Caco-2 (cell line): ENCODE measurements at regions not wholly inside any gene's neighbourhood (a gene's known extent, or its start where the extent isn't known, plus 50 kb on each side); places are given as distances from the start of the nearest gene placed in this dataset.

Source experiments
- BruUV-seq: library from RNA; stranded (reverse); fragments of 400-500 nt; replicated peaks from 2 replicates; lab custom pipeline; 2021; lab: Mats Ljungman, UMichigan
- CTCF ChIA-PET: fragments of 300-600 bp; sonication (Branson Sonifier 250); formaldehyde crosslinking; loops from one replicate; lab custom pipeline; 2022; ENCODE audit warnings: antibody characterized with exemption; lab: Charles Lee
- POLR2A ChIA-PET: fragments of 300-600 bp; sonication (Branson Sonifier 250); formaldehyde crosslinking; loops from one replicate; lab custom pipeline; 2022; ENCODE audit warnings: antibody characterized with exemption; lab: Charles Lee
- DNase-seq, 2 experiments: peaks; one replicate each; pipeline versions ENCODE4 v3.0.0 to v3.0.0-alpha.2; 2020 to 2022
- H3K27me3 ChIP-seq: replicated peaks from 2 replicates; pipeline ENCODE4 v1.6.0; 2011; ENCODE audit warnings: low read length; ENCODE audit not compliant: control insufficient read depth, insufficient read depth
- H3K36me3 ChIP-seq: 2 replicates; pipeline ENCODE4 v1.5.1; 2011; ENCODE audit warnings: low read length; ENCODE audit not compliant: control insufficient read depth, insufficient read depth
- H3K4me1 ChIP-seq: fragments of 250-450 bp; sonication (Bioruptor Pico); 2 replicates; pipeline ENCODE4 v1.5.1; 2020; ENCODE audit warnings: mild to moderate bottlenecking
- H3K4me3 ChIP-seq: 2 replicates; pipeline ENCODE4 v1.5.1; 2011; ENCODE audit warnings: low read depth, mild to moderate bottlenecking, control low read depth, low read length
- H3K9me3 ChIP-seq: fragments of 250-450 bp; sonication (Bioruptor Pico); 2 replicates; pipeline ENCODE4 v1.5.1; 2020; ENCODE audit warnings: mild to moderate bottlenecking, moderate library complexity
- H3K27ac Mint-ChIP-seq: one replicate; pipeline ENCODE4 v1.8.0; 2022; ENCODE audit warnings: mixed read lengths; ENCODE audit not compliant: unreplicated experiment
- H3K27me3 Mint-ChIP-seq: one replicate; pipeline ENCODE4 v1.8.0; 2022; ENCODE audit warnings: mixed read lengths; ENCODE audit not compliant: insufficient read depth, unreplicated experiment
- H3K36me3 Mint-ChIP-seq: one replicate; pipeline ENCODE4 v1.8.0; 2022; ENCODE audit warnings: mild to moderate bottlenecking, mixed read lengths; ENCODE audit not compliant: insufficient read depth, unreplicated experiment
- H3K4me1 Mint-ChIP-seq: one replicate; pipeline ENCODE4 v1.8.0; 2022; ENCODE audit warnings: low read depth, mixed read lengths; ENCODE audit not compliant: unreplicated experiment
- H3K4me3 Mint-ChIP-seq: one replicate; pipeline ENCODE4 v1.8.0; 2022; ENCODE audit warnings: mild to moderate bottlenecking, moderate library complexity, mixed read lengths; ENCODE audit not compliant: unreplicated experiment
- H3K9me3 Mint-ChIP-seq: one replicate; pipeline ENCODE4 v1.8.0; 2022; ENCODE audit warnings: mixed read lengths; ENCODE audit not compliant: unreplicated experiment
- intact Hi-C: fragments of 100-400 bp; cut with micrococcal nuclease; formaldehyde crosslinking; loops from one replicate; pipeline ENCODE4 v1.10.0; 2022; ENCODE audit not compliant: unreplicated experiment
- TF ChIP-seq, protein P1 (sequence below), 2 experiments: fragments of 200-600 bp in 1 of 2; IDR thresholded peaks; 1 replicate in 1 of 2; 2 replicates in 1 of 2; pipeline versions ENCODE4 v1.5.1 to v1.8.0; 2011 to 2022; ENCODE audit warnings: antibody characterized with exemption in 1 of 2, control low read depth in 1 of 2, inconsistent platforms in 1 of 2, low read depth in 1 of 2, low read length in 1 of 2, mild to moderate bottlenecking in 1 of 2, moderate library complexity in 1 of 2; ENCODE audit not compliant: insufficient read depth in 1 of 2, severe bottlenecking in 1 of 2, unreplicated experiment in 1 of 2

DNA sequence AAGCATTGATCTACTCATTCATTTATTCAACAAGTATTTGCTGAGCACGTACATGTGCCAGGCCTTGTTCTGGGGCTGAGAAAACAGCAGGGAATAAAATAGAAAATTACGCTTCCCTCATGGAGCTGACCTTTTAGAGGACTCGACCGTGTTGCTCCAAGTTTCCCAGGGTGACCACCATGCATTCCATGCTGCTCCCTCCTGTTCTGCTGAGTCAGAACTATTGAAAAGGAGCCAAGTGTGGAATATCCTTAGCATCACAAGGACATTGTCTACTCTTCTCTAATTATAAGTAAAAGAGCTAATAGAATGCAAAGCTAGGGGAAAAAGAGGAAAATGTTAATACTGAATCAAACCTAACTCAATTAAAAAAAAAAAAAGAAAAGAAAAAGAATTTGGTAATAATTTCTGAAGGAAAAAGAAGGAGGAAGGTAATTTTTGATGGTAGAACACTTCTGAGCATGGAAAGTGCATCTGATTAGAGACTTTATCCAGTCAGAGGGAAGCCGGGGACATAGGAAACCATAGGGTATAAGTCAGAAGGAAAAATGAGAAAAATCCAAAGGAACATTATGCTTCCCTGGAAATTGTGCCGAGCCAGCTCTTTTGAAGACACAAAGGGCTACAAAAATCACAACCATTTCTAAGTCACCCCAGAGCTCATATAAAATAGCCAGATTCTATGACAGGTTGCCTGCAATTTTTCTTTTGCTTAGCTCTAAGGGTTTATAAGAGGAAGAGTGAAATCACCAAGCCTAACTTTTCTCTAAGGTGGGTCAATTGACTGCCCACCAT is 339.4 kb downstream of the RND3 start:
- Mint-ChIP-seq H3K27me3 (no peaks in the 10 kb centered on the region), H3K4me1 (peaks cover 7% of the 10 kb centered on the region), H3K9me3 (peaks cover 42% of the 10 kb centered on the region), H3K36me3 (peaks cover 6% of the 10 kb centered on the region), H3K27ac (no peak overlapping the region), H3K4me3 (no peak overlapping the region)
- Histone ChIP-seq H3K36me3 (no peaks in the 10 kb centered on the region), H3K27me3 (no peaks in the 10 kb centered on the region), H3K4me3 (no peak overlapping the region), H3K4me1 (no peaks in the 10 kb centered on the region), H3K9me3 (peaks cover 25% of the 10 kb centered on the region)
- BruUV-seq: no TSS peak
- TF ChIP-seq, protein P1, sequence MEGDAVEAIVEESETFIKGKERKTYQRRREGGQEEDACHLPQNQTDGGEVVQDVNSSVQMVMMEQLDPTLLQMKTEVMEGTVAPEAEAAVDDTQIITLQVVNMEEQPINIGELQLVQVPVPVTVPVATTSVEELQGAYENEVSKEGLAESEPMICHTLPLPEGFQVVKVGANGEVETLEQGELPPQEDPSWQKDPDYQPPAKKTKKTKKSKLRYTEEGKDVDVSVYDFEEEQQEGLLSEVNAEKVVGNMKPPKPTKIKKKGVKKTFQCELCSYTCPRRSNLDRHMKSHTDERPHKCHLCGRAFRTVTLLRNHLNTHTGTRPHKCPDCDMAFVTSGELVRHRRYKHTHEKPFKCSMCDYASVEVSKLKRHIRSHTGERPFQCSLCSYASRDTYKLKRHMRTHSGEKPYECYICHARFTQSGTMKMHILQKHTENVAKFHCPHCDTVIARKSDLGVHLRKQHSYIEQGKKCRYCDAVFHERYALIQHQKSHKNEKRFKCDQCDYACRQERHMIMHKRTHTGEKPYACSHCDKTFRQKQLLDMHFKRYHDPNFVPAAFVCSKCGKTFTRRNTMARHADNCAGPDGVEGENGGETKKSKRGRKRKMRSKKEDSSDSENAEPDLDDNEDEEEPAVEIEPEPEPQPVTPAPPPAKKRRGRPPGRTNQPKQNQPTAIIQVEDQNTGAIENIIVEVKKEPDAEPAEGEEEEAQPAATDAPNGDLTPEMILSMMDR (IDR thresholded peaks at IDR 0.05; ENCODE audit: insufficient read depth in 1 of 2, low read depth in 1 of 2, low read length in 1 of 2, severe bottlenecking in 1 of 2, unreplicated experiment in 1 of 2): no peak
- POLR2A ChIA-PET: interaction anchor here (0.5 kb wide), 1 partner anchor 51 kb away, joined by 3 read pairs; no protein-coding TSS in a partner anchor
- intact Hi-C loops: no loop called here
- CTCF ChIA-PET: no interaction called here
- no peak for DNase-seq

DNA sequence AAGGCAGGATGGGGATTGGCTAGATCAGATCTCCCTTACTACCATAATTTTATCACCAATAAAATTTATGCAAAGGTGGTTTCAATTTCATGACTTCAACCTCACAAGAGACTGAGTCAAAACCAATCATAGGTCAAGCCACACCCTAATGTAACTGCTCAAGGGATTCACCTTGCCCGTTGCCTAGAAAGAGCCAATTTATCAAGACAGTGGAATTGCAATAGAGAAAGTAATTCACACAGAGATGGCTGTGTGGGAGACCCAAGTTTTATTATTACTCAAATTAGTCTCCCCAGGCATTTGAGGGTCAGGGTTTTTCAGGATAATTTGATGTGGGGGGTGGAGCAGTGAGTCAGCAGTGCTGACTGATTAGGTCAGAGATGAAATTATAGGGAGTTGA is 340.6 kb downstream of the RND3 start:
- H3K36me3 ChIP-seq: no peaks in the 10 kb centered on the region
- Mint-ChIP-seq H3K4me3 (no peak overlapping the region), H3K27ac (no peak overlapping the region), H3K27me3 (no peaks in the 10 kb centered on the region), H3K9me3 (peaks cover 42% of the 10 kb centered on the region), H3K36me3 (peaks cover 6% of the 10 kb centered on the region), H3K4me1 (peaks cover 7% of the 10 kb centered on the region)
- ChIA-PET POLR2A (no interaction called here), CTCF (no interaction called here)
- no peaks in the 10 kb centered on the region for H3K4me1 ChIP-seq
- peaks cover 25% of the 10 kb centered on the region for H3K9me3 ChIP-seq
- no TSS peak for BruUV-seq
- TF ChIP-seq, protein P1 (IDR thresholded peaks at IDR 0.05; ENCODE audit: insufficient read depth in 1 of 2, low read depth in 1 of 2, low read length in 1 of 2, severe bottlenecking in 1 of 2, unreplicated experiment in 1 of 2): no peak
- no peak for DNase-seq
- intact Hi-C loops: no loop called here
- H3K27me3 ChIP-seq: no peaks in the 10 kb centered on the region
- H3K4me3 ChIP-seq: no peak overlapping the region

- TF ChIP-seq, protein P1 (IDR thresholded peaks at IDR 0.05; ENCODE audit: insufficient read depth in 1 of 2, low read depth in 1 of 2, low read length in 1 of 2, severe bottlenecking in 1 of 2, unreplicated experiment in 1 of 2): no peak
- DNase-seq: no peak
- Histone ChIP-seq H3K27me3 (no peaks in the 10 kb centered on the region), H3K4me1 (no peaks in the 10 kb centered on the region), H3K36me3 (no peaks in the 10 kb centered on the region), H3K4me3 (no peak overlapping the region), H3K9me3 (peaks cover 25% of the 10 kb centered on the region)
- POLR2A ChIA-PET: no interaction called here
- CTCF ChIA-PET: no interaction called here
- no TSS peak for BruUV-seq
- peaks cover 7% of the 10 kb centered on the region for H3K4me1 Mint-ChIP-seq
- H3K27me3 Mint-ChIP-seq: no peaks in the 10 kb centered on the region
- intact Hi-C loops: no loop called here
- no peak overlapping the region for H3K27ac Mint-ChIP-seq
- H3K9me3 Mint-ChIP-seq: peaks cover 42% of the 10 kb centered on the region
- H3K4me3 Mint-ChIP-seq: no peak overlapping the region
- peaks cover 6% of the 10 kb centered on the region for H3K36me3 Mint-ChIP-seq
These were observed 342.2 kb downstream of the RND3 start for GRCh38 chr2:150145299-150145692.
